Activated gamma-delta T cell (primary cell): ENCODE measurements at regions not wholly inside any gene's neighbourhood (a gene's known extent, or its start where the extent isn't known, plus 50 kb on each side); places are given as distances from the start of the nearest gene placed in this dataset.

Experiments used
- DNase-seq: peaks from one replicate; lab custom pipeline; 2025; lab: John Stamatoyannopoulos, UW

GRCh38 chr6:139676718-139677117 lies 302.3 kb upstream of the CITED2 start:
- no peak for DNase-seq

DNA sequence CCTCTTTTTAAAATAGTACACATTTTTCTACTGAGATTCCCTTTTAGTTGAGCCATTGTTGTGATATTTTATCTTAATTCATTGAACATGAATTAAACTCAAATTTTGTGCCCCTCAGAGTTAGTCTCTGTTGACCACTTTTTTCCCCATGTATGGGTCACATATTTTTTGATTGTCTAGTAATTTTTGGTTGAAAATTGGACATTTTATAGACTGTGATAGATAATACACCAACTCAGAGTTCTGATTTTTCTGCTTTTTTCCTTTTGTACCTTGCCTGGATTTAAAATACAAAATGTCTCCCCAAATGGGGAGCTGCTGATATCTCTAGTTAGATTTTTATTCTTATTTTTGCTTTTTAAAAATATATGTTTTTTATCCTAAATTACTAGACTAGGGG lies 291.8 kb upstream of the CITED2 start:
- DNase-seq, result no peak

GRCh38 chr6:139663996-139664395 lies 289.5 kb upstream of the CITED2 start:
- no peak for DNase-seq

DNA sequence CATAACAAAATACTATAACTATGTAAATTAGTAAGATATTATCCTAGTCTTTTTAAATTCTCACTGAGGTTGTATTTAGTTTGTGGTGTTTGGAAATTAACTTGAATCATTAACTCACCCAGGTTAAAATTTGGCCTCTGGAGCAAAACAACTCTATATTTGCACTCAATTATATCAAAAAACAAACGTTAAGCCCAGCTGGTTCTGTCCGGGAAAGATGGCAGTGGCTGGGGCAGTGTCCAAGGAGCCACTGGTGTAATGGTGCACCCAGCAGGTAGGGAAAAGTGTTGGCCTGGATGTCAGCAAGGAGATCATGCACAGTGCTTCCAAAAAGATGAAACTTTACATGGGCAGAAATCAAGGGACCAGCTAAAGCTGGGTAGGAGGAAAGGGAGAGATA lies 285.3 kb upstream of the CITED2 start:
- DNase-seq, result no peak

DNA sequence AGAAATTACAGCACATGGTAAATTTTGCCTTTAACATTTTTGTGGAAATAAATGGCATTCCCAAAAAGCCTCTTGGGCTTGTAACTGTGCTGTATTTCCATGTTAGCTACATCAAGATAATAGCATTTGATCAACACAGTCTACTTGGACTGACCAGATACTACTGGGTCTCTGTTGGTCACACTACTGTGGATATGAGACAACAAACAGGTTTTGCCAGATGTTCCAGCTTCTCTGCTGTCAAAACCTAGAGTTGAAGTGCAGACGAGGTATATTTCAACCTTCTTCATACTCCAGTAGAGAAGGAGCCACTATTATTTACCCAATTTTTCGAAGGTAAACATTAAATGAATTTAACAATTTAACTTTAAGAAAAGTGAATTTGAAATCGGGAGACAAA lies 284.7 kb upstream of the CITED2 start:
- no peak for DNase-seq

DNA sequence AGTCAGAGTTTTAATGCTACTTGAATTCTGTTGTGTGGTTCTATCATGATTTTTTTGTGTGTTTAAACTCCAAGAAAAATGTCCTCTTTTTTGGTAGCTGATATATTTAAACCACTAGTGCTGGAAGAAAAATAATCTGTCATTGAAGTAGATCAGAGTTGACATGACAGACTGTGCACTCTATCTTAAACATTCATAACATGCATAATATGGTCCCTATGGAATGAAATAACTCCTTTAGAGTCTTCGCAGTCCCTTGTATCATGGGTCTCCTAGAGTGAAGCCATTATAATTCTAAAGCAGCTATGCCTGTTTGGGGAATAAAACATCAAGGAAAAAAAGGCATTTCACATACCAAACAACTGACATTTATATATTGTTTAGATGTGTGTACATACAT lies 282.7 kb upstream of the CITED2 start:
- no peak for DNase-seq

DNA sequence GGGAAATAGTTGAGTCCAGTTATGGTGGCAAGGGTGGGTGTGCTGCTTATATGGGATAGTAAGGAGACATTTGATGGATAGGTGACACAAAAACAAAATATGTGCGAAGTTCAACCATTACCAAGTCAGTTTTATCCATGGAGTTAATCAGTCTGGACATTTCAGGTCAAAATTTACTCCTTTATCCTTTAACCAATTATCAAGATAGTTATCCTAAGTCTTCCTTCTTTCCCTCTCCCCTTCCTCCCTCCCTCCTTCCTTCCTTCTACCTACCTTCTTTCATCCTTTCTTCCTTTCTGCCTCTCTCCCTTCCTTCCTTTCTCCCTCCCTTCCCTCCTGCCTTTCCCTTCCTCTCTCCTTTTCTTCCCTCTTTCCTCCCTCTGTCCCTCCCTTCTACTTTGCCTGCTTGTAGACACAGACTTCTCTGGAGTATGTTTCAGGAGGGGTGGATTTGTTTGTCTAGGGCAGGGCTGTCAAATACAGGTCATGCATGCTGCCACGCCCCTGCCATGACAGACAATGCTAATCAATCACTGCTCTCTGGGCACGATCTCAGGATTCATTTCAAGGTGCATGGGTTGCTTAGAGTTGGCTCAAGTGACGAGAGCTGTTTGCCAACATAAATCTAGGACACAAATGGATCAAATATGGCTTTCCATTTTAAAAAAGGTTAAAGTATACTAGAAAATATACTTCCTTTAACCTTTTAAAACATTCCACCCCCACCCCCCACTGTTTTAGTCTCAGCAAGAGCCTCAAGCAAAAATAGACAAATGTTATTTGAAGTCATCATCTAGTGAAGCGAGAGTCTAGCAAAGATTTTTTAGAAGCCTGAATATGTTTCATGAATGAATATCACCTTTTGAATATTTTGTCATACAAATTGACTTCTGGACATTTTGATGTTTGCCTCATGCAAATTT lies 281.6 kb upstream of the CITED2 start:
- no peak for DNase-seq

DNA sequence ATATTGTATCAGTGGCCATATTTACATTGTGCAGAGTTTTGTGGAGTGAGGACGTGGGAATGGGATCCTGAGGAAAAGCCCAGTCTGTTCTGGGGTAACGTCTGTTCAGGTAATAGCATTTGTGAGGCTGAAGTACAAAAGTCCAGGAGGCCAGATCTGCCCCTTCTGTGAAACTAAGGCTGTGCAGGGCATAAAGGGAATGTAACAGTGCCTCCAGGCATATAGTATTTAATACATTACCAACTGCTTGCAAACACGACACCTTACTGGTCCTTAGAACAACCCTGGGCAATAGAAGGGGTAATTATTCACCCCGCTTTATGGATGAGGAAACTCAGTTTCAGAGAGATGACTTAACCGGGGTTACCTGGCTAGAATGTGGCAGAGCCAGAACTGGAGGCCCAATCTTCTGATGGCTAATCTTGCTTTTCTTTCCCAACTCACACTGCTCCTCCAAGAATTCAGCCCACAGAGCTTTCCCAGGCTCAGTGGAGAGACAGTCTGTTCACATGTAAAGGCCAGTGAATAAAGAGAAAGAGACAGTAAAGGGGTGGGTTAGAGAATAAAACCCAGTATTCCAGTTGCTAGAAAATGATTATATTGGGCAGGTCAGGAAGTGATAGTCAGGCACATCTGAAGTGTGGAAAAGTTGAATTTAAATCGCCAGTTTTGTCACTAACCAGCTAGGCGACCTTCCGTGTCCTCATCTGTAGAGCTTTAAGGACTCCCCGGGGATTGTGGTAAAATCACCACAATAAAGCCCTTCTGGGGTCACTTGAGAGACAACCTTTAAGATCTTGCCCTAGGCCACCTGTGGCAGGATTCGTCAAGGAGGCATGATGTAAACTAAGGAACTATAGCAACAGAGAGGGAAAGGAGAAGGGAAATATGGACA lies 280.7 kb upstream of the CITED2 start:
- DNase-seq, result no peak

- DNase-seq, result no peak
Observed at GRCh38 chr6:139654309-139654708, 279.9 kb upstream of the CITED2 start.

DNA sequence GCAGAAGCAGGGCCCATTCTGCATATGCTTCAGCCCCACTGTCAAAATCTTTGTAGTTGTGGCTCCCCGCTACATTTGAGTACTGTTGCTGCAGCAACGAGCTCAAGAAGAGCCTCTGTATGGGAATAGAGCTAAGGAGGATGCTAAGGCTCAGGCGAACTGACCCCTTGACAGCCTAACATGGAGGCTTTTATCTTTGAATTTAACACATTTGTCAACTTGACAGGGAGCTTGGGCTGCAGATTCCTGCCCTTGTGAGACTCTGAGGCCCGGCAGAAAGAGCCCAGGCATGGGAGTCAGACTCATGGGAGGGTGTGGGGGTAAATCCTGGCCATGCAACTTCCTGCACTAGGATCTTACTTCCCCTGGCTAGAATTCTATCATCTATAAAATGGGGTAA lies 278.7 kb upstream of the CITED2 start:
- DNase-seq, result no peak

DNA sequence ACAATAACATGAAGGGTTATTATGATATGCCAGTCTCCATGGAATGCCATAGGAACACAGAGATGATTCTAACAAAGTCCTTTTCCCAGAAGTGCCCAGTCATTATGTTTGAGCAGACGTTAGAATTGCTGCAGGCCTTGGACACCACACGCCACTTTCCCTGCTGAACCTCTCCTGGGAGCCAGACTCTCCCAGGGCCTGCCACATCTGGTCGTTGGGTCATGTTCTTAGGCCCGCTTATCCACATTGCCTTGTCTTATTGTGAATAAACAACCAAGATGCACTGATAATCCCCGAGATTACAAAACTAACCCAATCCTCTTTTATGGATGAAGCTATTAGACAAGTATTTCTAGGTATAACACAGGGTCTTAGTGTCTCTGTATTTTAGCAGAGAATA lies 276.5 kb upstream of the CITED2 start:
- DNase-seq, result no peak

- no peak for DNase-seq
Observed at GRCh38 chr6:139649732-139650131, 275.3 kb upstream of the CITED2 start.

DNA sequence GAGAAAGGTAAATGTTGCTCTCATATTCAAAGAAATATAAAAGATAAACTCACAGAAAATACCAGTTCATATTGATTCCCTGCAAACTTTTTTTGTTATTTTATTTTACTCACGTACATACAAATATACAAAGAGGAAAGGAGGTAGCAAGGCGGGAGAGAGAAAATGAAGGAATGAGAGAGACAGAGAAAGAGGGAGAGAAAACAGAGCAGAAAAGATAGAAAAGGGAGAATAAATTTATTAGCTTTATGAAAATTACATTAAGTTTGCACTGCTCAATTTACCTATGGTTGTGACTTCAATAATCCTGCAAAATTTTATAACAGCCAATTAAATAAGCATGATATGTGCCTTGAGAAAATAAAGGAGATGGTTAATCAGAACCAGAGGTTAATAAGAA lies 274.7 kb upstream of the CITED2 start:
- DNase-seq, result no peak

DNA sequence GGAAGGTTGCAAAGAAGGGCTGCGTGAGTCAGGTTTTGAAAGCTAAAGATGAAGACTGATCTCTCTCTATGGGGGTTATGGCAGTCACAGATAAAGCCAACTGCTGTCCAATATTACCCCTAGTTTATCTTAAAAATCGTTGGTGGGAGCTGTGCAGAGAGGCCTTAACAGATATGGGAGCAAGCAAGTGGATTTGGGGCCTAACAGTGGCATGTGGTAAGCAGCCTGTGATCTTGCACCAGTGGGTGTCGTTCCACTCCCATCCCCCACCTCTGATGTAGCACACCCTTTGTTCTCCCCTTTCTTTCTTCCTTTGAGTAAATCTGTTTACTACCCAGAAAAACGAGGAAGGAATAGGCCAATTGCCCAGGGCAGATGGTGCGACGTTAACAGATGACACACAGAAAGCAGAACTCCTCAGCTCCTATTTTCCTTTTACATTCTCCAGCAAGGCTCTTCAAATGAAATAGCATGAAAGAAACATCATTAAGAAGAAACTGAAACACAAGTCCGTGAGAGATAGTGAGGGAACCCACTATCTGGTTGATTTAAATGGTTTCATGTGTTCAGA lies 274.1 kb upstream of the CITED2 start:
- DNase-seq, result no peak

GRCh38 chr6:139647841-139648240 lies 273.4 kb upstream of the CITED2 start:
- DNase-seq, result no peak

GRCh38 chr6:139647016-139647415 lies 272.6 kb upstream of the CITED2 start:
- DNase-seq, result no peak

GRCh38 chr6:139644821-139645220 lies 270.4 kb upstream of the CITED2 start:
- no peak for DNase-seq

DNA sequence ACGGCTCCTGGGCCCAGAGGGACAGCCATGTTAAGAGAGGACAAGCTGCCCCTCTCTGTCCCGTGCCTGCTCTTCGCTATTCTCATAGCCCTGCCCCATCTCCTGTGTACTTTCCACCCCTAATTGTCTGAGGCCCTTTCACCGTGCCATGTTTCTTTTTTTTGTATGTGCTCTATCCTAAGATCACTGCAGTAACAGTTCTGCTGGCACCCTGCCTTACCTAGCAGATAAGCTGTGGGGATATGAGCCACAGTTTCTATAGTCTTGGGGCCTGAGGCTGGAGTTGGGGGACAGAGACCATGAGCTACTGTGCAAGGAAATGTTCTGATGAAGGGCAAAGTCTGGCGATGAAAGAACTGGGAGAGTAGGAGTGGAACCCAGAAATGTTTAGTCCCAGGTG lies 269.5 kb upstream of the CITED2 start:
- DNase-seq, result no peak

DNA sequence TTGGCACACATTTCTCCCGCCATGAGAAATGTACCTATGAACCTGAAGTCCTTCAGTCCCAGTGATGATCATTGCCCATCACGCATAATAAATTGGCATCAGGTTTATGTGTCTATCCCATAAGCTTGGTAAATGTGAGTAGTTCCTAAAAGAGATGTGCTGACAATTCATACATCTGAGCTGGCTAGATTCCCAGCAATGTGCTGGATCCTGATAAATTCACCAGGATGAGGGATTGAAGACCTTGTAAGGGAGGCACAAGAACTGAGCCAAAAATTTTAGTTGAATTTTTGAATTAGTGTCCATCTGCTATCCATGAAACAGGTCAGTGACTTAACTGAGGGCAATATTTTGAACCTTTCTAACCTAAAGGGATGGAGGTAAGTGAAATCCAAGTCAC lies 267.9 kb upstream of the CITED2 start:
- no peak for DNase-seq

GRCh38 chr6:139641376-139641775 lies 266.9 kb upstream of the CITED2 start:
- DNase-seq, result no peak

DNA sequence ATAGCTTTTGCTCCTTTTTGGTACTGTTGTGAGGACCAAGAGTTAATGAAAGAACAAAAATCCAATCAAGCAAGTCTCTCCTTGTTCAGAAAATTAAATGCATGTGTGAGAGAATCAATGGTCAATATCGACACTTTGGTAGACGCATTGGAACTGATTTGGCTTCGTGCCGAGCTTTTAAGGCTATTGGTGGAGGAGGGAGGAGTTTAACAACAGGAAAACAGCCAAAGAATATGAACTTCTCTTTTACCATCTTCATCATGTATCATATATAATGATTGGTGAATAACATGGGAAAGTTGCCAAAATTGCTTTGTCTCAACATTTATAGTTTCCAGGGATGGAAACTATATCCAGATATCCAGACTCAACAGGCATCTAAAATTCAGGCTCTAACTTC lies 266.5 kb upstream of the CITED2 start:
- no peak for DNase-seq

DNA sequence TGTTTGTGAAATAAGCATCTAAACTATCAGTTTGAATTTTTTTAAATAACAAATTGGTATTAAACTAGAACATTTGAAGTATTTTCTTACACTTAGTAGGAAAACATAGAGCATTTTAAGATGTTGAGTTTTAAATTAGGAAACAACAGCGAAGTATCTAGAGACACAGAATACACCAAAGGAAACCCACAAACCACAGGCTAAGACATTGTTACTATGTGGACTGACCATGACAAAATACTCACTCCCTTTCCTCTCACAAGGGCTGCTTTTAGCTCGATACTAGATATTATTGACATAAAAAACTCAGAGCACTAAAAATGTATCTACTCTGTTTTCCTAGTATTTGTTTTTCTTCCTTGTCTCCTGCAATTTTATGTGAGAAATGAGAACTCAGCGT lies 266.0 kb upstream of the CITED2 start:
- DNase-seq, result no peak

DNA sequence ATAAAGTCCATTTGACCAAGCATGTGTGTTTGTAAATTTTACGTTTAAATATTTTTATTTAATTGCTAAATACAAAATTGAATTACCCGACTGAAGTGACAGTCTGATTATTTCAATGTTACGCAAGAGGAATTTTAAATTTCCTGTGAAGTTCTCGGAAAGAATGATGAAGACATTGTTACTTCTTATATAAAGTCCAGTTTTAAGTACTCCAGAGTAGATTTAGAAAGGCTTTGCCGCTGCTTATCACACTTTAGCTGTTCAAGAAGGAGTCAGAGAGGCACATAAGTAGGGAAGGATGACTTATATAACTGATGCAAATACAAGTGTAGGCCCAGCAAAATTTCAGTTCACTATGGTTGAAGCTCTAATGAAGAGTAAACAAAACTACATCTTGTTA lies 265.1 kb upstream of the CITED2 start:
- DNase-seq, result no peak
